ENCODE measurements at regions not wholly inside any gene's neighbourhood (a gene's known extent, or its start where the extent isn't known, plus 50 kb on each side); places are given as distances from the start of the nearest gene placed in this dataset.

- TF ChIP-seq FOXP2 (optimal IDR thresholded peaks at IDR 0.05; ENCODE audit: borderline replicate concordance, extremely low read depth, extremely low read length, insufficient read depth) (no peak), POLR2AphosphoS5 (IDR thresholded peaks at IDR 0.05; ENCODE audit: low read depth, low read length) (no peak), SIN3A (IDR thresholded peaks at IDR 0.05; ENCODE audit: borderline replicate concordance, insufficient read depth, low read length) (no peak), TAF1 (IDR thresholded peaks at IDR 0.05; ENCODE audit: borderline replicate concordance, insufficient read depth, low read length) (no peak)
- TF ChIP-seq, protein P1, sequence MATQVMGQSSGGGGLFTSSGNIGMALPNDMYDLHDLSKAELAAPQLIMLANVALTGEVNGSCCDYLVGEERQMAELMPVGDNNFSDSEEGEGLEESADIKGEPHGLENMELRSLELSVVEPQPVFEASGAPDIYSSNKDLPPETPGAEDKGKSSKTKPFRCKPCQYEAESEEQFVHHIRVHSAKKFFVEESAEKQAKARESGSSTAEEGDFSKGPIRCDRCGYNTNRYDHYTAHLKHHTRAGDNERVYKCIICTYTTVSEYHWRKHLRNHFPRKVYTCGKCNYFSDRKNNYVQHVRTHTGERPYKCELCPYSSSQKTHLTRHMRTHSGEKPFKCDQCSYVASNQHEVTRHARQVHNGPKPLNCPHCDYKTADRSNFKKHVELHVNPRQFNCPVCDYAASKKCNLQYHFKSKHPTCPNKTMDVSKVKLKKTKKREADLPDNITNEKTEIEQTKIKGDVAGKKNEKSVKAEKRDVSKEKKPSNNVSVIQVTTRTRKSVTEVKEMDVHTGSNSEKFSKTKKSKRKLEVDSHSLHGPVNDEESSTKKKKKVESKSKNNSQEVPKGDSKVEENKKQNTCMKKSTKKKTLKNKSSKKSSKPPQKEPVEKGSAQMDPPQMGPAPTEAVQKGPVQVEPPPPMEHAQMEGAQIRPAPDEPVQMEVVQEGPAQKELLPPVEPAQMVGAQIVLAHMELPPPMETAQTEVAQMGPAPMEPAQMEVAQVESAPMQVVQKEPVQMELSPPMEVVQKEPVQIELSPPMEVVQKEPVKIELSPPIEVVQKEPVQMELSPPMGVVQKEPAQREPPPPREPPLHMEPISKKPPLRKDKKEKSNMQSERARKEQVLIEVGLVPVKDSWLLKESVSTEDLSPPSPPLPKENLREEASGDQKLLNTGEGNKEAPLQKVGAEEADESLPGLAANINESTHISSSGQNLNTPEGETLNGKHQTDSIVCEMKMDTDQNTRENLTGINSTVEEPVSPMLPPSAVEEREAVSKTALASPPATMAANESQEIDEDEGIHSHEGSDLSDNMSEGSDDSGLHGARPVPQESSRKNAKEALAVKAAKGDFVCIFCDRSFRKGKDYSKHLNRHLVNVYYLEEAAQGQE (IDR thresholded peaks at IDR 0.05; ENCODE audit: insufficient read depth in 1 of 2, low read depth in 2 of 2, low read length in 2 of 2) = no peak
Measured at GRCh38 chr3:171977860-171978259, 61.5 kb upstream of the FNDC3B start.

DNA sequence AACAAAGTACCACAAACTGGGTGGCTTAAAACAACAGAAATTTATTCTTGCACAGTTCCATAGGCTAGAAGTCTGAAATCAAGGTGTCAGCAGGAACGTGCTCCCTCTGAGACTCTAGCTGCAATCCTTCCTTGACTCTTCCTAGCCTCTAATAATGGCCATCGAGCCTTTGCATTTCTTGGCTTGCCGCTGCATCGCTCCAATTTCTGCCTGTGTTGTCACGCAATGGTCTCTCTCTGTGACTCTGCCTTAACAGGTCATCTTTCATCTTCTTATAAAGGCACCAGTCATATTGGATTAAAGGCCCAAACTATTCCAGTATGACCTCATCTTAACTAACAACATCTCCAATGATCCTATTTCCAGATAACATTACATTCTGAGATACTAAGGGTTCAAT is 61.0 kb upstream of the FNDC3B start:
- TF ChIP-seq FOXP2 (optimal IDR thresholded peaks at IDR 0.05; ENCODE audit: borderline replicate concordance, extremely low read depth, extremely low read length, insufficient read depth) (no peak), POLR2AphosphoS5 (IDR thresholded peaks at IDR 0.05; ENCODE audit: low read depth, low read length) (no peak), TAF1 (IDR thresholded peaks at IDR 0.05; ENCODE audit: borderline replicate concordance, insufficient read depth, low read length) (no peak), SIN3A (IDR thresholded peaks at IDR 0.05; ENCODE audit: borderline replicate concordance, insufficient read depth, low read length) (no peak)
- TF ChIP-seq, protein P1 (IDR thresholded peaks at IDR 0.05; ENCODE audit: insufficient read depth in 1 of 2, low read depth in 2 of 2, low read length in 2 of 2) = no peak

DNA sequence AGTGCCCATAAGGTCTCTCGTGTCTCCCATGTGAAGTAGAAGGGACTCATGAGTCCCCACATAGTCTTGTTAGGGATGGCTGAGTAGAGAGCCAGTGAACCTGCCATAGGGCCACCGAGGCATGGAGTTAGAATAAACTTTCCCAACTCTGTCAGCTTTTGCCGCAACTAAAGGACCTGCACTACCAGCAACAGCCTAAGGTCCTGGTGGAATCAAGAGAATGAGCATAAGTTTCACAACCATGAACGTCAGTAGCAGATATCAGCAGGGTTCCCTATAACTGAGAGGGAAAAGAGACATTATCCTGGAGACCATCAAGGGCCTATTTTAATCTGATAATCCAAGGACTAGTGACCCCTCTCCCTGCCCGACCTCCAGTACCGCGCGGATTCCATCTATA is 60.3 kb upstream of the FNDC3B start:
- TF ChIP-seq TAF1 (IDR thresholded peaks at IDR 0.05; ENCODE audit: borderline replicate concordance, insufficient read depth, low read length) (no peak), POLR2AphosphoS5 (IDR thresholded peaks at IDR 0.05; ENCODE audit: low read depth, low read length) (no peak), FOXP2 (optimal IDR thresholded peaks at IDR 0.05; ENCODE audit: borderline replicate concordance, extremely low read depth, extremely low read length, insufficient read depth) (no peak), SIN3A (IDR thresholded peaks at IDR 0.05; ENCODE audit: borderline replicate concordance, insufficient read depth, low read length) (no peak)
- TF ChIP-seq, protein P1 (IDR thresholded peaks at IDR 0.05; ENCODE audit: insufficient read depth in 1 of 2, low read depth in 2 of 2, low read length in 2 of 2) = no peak

GRCh38 chr3:171980578-171981270 is 58.7 kb upstream of the FNDC3B start:
- TF ChIP-seq TAF1 (IDR thresholded peaks at IDR 0.05; ENCODE audit: borderline replicate concordance, insufficient read depth, low read length) (no peak), FOXP2 (optimal IDR thresholded peaks at IDR 0.05; ENCODE audit: borderline replicate concordance, extremely low read depth, extremely low read length, insufficient read depth) (no peak), SIN3A (IDR thresholded peaks at IDR 0.05; ENCODE audit: borderline replicate concordance, insufficient read depth, low read length) (no peak), POLR2AphosphoS5 (IDR thresholded peaks at IDR 0.05; ENCODE audit: low read depth, low read length) (no peak)
- TF ChIP-seq, protein P1 (IDR thresholded peaks at IDR 0.05; ENCODE audit: insufficient read depth in 1 of 2, low read depth in 2 of 2, low read length in 2 of 2) = no peak

Data from PFSK-1 (cell line).